ENCODE measurements at regions not wholly inside any gene's neighbourhood (a gene's known extent, or its start where the extent isn't known, plus 50 kb on each side); places are given as distances from the start of the nearest gene placed in this dataset.

DNA sequence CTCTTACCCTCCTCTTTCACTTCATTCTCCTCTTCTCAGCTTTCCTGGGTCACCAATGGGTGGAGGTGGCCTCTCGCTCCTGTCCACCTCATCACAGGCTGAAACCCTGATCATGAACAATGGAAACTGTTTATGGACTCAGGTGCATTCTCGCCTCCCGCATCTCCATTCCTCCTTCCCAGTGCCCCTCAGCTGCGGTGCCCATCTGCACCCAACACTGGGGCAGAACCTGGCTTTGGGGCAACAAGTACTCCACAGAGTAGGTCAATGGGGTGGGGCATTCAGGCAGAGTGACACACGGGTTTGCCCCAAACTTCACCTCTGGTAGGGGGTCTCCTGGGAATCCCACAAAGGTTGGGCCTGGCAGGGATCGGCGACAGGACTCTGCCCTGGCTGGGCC lies 199.5 kb downstream of the RTP5 start:
- TF ChIP-seq, protein P1, sequence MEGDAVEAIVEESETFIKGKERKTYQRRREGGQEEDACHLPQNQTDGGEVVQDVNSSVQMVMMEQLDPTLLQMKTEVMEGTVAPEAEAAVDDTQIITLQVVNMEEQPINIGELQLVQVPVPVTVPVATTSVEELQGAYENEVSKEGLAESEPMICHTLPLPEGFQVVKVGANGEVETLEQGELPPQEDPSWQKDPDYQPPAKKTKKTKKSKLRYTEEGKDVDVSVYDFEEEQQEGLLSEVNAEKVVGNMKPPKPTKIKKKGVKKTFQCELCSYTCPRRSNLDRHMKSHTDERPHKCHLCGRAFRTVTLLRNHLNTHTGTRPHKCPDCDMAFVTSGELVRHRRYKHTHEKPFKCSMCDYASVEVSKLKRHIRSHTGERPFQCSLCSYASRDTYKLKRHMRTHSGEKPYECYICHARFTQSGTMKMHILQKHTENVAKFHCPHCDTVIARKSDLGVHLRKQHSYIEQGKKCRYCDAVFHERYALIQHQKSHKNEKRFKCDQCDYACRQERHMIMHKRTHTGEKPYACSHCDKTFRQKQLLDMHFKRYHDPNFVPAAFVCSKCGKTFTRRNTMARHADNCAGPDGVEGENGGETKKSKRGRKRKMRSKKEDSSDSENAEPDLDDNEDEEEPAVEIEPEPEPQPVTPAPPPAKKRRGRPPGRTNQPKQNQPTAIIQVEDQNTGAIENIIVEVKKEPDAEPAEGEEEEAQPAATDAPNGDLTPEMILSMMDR (IDR thresholded peaks at IDR 0.05; ENCODE audit: low read depth, low read length) = no peak
- TF ChIP-seq POLR2A (IDR thresholded peaks at IDR 0.05; ENCODE audit: extremely low read depth, insufficient read length) (no peak), MYC (IDR thresholded peaks at IDR 0.05; ENCODE audit: low read depth, low read length) (no peak)
- TF ChIP-seq, protein P2, sequence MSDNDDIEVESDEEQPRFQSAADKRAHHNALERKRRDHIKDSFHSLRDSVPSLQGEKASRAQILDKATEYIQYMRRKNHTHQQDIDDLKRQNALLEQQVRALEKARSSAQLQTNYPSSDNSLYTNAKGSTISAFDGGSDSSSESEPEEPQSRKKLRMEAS (IDR thresholded peaks at IDR 0.05; ENCODE audit: low read depth, low read length) = no peak
